Mesendoderm (in vitro differentiated cells): ENCODE measurements at regions not wholly inside any gene's neighbourhood (a gene's known extent, or its start where the extent isn't known, plus 50 kb on each side); places are given as distances from the start of the nearest gene placed in this dataset.

Source experiments
- DNase-seq: peaks from one replicate; pipeline ENCODE4 v3.0.0; 2013
- H2AK5ac ChIP-seq: 2 replicates; pipeline ENCODE4 v1.6.1; 2013; ENCODE audit warnings: low read length, inconsistent platforms
- H2BK120ac ChIP-seq: 2 replicates; pipeline ENCODE4 v1.6.1; 2013; ENCODE audit warnings: low read depth, mild to moderate bottlenecking, low read length, moderate library complexity, mixed read lengths
- H2BK15ac ChIP-seq: replicated peaks from 2 replicates; pipeline ENCODE4 v1.6.1; 2013; ENCODE audit warnings: low read depth, mild to moderate bottlenecking, moderate library complexity
- H2BK5ac ChIP-seq: 2 replicates; pipeline ENCODE4 v1.6.1; 2013; ENCODE audit warnings: low read length, inconsistent platforms
- H3K18ac ChIP-seq: 2 replicates; pipeline ENCODE4 v1.6.1; 2013; ENCODE audit warnings: mild to moderate bottlenecking, low read length, mixed read lengths
- H3K23ac ChIP-seq: one replicate; pipeline ENCODE4 v1.6.1; 2013; ENCODE audit warnings: low read length
- H3K27ac ChIP-seq: 2 replicates; pipeline ENCODE4 v1.5.1; 2013; ENCODE audit warnings: low read depth, mild to moderate bottlenecking, inconsistent platforms, low read length, moderate library complexity
- H3K27me3 ChIP-seq: 2 replicates; pipeline ENCODE4 v1.6.1; 2013; ENCODE audit warnings: low read length, control low read depth, mild to moderate bottlenecking, inconsistent platforms; ENCODE audit not compliant: insufficient read depth, poor library complexity
- H3K36me3 ChIP-seq: 2 replicates; pipeline ENCODE4 v1.6.1; 2013; ENCODE audit warnings: low read length, inconsistent platforms; ENCODE audit not compliant: control insufficient read depth, insufficient read depth
- H3K4ac ChIP-seq: one replicate; pipeline ENCODE4 v1.6.1; 2013; ENCODE audit warnings: low read depth, mild to moderate bottlenecking, low read length, moderate library complexity
- H3K4me1 ChIP-seq: 2 replicates; pipeline ENCODE4 v1.6.1; 2013; ENCODE audit warnings: low read depth, low read length, inconsistent platforms; ENCODE audit not compliant: control insufficient read depth
- H3K4me2 ChIP-seq: 2 replicates; pipeline ENCODE4 v1.6.1; 2013; ENCODE audit warnings: low read length
- H3K4me3 ChIP-seq: 2 replicates; pipeline ENCODE4 v1.5.1; 2013; ENCODE audit warnings: mild to moderate bottlenecking, low read length
- H3K56ac ChIP-seq: one replicate; pipeline ENCODE4 v1.6.1; 2013; ENCODE audit warnings: low read length
- H3K79me1 ChIP-seq: 2 replicates; pipeline ENCODE4 v1.6.1; 2013; ENCODE audit warnings: low read length, inconsistent platforms
- H3K79me2 ChIP-seq: 2 replicates; pipeline ENCODE4 v1.6.1; 2013; ENCODE audit warnings: mild to moderate bottlenecking, low read length; ENCODE audit not compliant: control insufficient read depth, insufficient read depth
- H3K9ac ChIP-seq: 2 replicates; pipeline ENCODE4 v1.6.1; 2013; ENCODE audit warnings: low read length, inconsistent platforms
- H4K5ac ChIP-seq: one replicate; pipeline ENCODE4 v1.6.1; 2013; ENCODE audit warnings: low read length
- H4K8ac ChIP-seq: one replicate; pipeline ENCODE4 v1.6.1; 2013; ENCODE audit warnings: low read depth, mild to moderate bottlenecking, control low read depth, low read length, moderate library complexity
- WGBS: extraction: QIAGEN DNeasy Blood & Tissue Kit; methylation state at CpG from one replicate; pipeline ENCODE4 v1.1.7; 2013; ENCODE audit warnings: low lambda C conversion rate, missing lambda C conversion rate; ENCODE audit not compliant: insufficient coverage; ENCODE audit errors: extremely low coverage; 5-methylcytosine and 5-hydroxymethylcytosine counted together

DNA sequence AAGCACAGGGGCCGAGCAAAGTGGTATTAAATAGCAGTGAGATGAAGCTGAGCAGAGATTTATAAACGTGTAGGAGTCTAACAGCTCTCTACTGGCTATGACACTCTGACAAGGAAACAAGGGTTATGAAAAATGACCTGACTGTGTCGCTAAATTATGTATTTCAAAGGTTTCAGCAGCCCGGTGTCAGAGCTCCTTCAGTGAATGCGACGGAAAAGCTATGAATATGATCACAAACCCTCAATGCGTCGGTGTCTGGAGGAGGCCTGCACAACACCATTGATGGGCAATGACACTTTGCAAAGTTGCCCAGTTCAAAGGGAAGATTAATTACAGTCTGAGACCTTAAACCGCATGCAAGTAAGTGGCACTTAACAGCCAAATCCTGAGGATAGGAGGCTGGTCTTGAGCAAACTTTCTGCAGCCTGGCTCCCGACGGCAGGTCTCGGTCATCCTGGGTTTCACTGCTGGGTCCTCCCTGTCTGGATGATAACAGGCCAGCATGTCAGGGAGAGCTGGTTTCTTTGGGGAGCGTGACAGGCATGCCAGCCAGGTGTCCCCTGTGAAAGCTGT is 615.1 kb upstream of the SALL3 start:
- Histone ChIP-seq H2BK15ac (no peak overlapping the region), H3K79me1 (no peaks in the 10 kb centered on the region), H3K4me1 (no peaks in the 10 kb centered on the region), H4K8ac (no peak overlapping the region), H2AK5ac (no peak overlapping the region), H2BK5ac (no peak overlapping the region), H3K56ac (no peak overlapping the region), H3K79me2 (no peaks in the 10 kb centered on the region), H3K18ac (no peak overlapping the region), H3K4me3 (no peak overlapping the region), H4K5ac (no peak overlapping the region), H3K4ac (no peak overlapping the region), H3K9ac (no peak overlapping the region), H3K23ac (no peak overlapping the region), H3K36me3 (no peaks in the 10 kb centered on the region), H3K27me3 (no peaks in the 10 kb centered on the region), H2BK120ac (no peak overlapping the region), H3K4me2 (no peak overlapping the region), H3K27ac (no peak overlapping the region)
- WGBS, result no CpG with 5 or more reads among the region's 13 CpGs
- DNase-seq, result no peak

DNA sequence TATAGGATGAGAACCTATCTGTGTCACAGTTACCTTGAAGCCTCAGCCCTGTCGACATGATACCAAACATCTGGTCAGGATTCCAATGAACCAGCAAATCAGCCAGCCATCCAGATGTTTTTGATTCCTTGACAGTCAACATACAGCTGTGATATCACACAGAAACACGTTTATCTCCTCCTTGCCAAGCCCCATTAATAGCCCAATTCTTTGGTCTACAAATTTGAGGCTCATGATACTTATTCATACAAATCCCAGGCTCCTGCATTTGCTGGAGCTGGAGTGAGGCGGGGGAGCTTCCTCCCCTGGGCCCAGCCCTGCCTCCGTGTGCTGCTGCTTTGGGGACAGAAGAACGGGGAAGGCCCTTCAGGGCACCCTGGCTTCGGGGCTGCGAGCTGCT is 611.6 kb upstream of the SALL3 start:
- no peak overlapping the region for H3K4ac ChIP-seq
- no peak for DNase-seq
- H3K18ac ChIP-seq, result no peak overlapping the region
- H3K56ac ChIP-seq, result no peak overlapping the region
- no peaks in the 10 kb centered on the region for H3K79me1 ChIP-seq
- H2BK15ac ChIP-seq, result no peak overlapping the region
- H3K27ac ChIP-seq, result no peak overlapping the region
- H3K36me3 ChIP-seq, result no peaks in the 10 kb centered on the region
- H3K79me2 ChIP-seq, result no peaks in the 10 kb centered on the region
- no peak overlapping the region for H4K5ac ChIP-seq
- no peak overlapping the region for H3K9ac ChIP-seq
- no peak overlapping the region for H2AK5ac ChIP-seq
- H3K27me3 ChIP-seq, result no peaks in the 10 kb centered on the region
- H2BK5ac ChIP-seq, result no peak overlapping the region
- H3K4me2 ChIP-seq, result no peak overlapping the region
- no peak overlapping the region for H4K8ac ChIP-seq
- no peak overlapping the region for H3K23ac ChIP-seq
- no peak overlapping the region for H3K4me3 ChIP-seq
- H3K4me1 ChIP-seq, result no peaks in the 10 kb centered on the region
- no CpG with 5 or more reads among the region's 7 CpGs for WGBS
- no peak overlapping the region for H2BK120ac ChIP-seq

DNA sequence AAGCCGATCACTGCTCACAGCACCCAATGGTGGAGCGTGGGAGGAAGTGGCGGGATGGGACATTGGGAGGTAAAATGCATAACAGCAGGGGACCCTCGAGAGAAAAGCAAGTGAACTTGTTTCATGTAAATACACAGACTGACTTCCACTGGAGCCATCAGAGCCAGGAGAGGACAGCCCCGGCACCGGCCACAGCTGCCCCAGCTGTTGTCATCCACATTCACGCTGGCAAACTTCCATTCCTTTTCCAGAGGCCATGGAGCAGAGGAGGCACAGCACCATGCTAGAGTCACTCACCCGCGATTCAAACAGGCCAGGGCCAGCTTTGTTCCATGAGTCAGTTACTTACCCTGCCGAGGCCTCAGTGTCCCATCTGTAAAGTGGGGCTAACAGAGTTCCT is 610.9 kb upstream of the SALL3 start:
- H2BK120ac ChIP-seq, result no peak overlapping the region
- H3K4ac ChIP-seq, result no peak overlapping the region
- no CpG with 5 or more reads among the region's 10 CpGs for WGBS
- no peaks in the 10 kb centered on the region for H3K4me1 ChIP-seq
- no peaks in the 10 kb centered on the region for H3K79me1 ChIP-seq
- H3K18ac ChIP-seq, result no peak overlapping the region
- no peaks in the 10 kb centered on the region for H3K27me3 ChIP-seq
- H3K27ac ChIP-seq, result no peak overlapping the region
- H4K5ac ChIP-seq, result no peak overlapping the region
- H3K4me2 ChIP-seq, result no peak overlapping the region
- no peaks in the 10 kb centered on the region for H3K36me3 ChIP-seq
- no peak overlapping the region for H3K9ac ChIP-seq
- no peaks in the 10 kb centered on the region for H3K79me2 ChIP-seq
- H3K4me3 ChIP-seq, result no peak overlapping the region
- DNase-seq, result no peak
- no peak overlapping the region for H4K8ac ChIP-seq
- no peak overlapping the region for H2BK5ac ChIP-seq
- H2AK5ac ChIP-seq, result no peak overlapping the region
- H3K23ac ChIP-seq, result no peak overlapping the region
- no peak overlapping the region for H2BK15ac ChIP-seq
- H3K56ac ChIP-seq, result no peak overlapping the region

DNA sequence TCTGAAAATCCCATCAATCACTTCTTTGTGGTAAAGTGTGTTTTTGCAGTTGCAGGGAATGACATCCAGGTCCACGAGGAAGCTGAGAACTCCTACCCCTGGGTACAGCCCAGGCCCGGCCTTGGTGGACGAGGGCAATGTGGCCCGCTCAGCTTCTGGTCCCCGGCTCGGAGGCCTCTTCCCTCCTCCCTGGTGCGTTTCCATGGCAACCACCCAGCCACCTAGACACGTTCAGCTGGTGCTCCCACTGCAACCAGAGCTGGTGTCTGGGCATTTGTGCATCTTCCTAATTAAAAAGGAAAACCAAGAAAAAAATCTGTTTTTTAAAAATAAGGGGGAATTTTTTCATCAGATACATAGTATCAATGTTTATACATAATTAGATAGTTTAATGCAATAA is 603.6 kb upstream of the SALL3 start:
- Histone ChIP-seq H3K4me2 (no peak overlapping the region), H3K4me3 (no peak overlapping the region), H3K36me3 (no peaks in the 10 kb centered on the region), H4K8ac (no peak overlapping the region), H3K56ac (no peak overlapping the region), H2BK15ac (no peak overlapping the region), H3K18ac (no peak overlapping the region), H3K23ac (no peak overlapping the region), H3K9ac (no peak overlapping the region), H4K5ac (no peak overlapping the region), H3K27ac (no peak overlapping the region), H3K79me1 (no peaks in the 10 kb centered on the region), H3K4me1 (no peaks in the 10 kb centered on the region), H2AK5ac (no peak overlapping the region), H3K4ac (no peak overlapping the region), H2BK120ac (no peak overlapping the region), H2BK5ac (no peak overlapping the region), H3K27me3 (no peaks in the 10 kb centered on the region), H3K79me2 (no peaks in the 10 kb centered on the region)
- DNase-seq, result peak; percentile 21
- WGBS, result no CpG with 5 or more reads among the region's 8 CpGs

DNA sequence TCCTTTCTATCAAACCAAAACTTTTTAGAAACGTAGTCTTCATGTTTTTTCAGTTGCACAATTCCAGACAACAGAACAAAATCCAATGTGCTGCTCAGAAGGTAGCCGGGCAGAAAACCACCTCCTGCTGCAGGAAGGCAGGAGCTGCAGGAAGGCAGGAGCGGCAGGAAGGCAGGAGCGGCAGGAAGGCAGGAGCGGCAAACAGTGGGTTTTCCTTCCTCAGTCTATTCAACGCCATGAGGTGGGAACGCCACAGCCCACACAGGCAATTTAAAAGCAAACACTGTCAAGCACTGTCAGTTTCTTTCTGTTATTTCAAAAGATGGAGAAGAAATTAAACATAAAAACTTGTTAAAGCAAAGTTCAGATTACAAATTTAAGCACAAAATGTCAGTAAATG is 601.2 kb upstream of the SALL3 start:
- Histone ChIP-seq H2AK5ac (no peak overlapping the region), H3K4me1 (no peaks in the 10 kb centered on the region), H2BK15ac (no peak overlapping the region), H3K4me3 (no peak overlapping the region), H3K79me1 (no peaks in the 10 kb centered on the region), H3K79me2 (no peaks in the 10 kb centered on the region), H4K8ac (no peak overlapping the region), H3K9ac (no peak overlapping the region), H3K27ac (no peak overlapping the region), H3K4ac (no peak overlapping the region), H3K23ac (no peak overlapping the region), H3K56ac (no peak overlapping the region), H3K4me2 (no peak overlapping the region), H3K36me3 (no peaks in the 10 kb centered on the region), H4K5ac (no peak overlapping the region), H3K18ac (no peak overlapping the region), H3K27me3 (no peaks in the 10 kb centered on the region), H2BK5ac (no peak overlapping the region), H2BK120ac (no peak overlapping the region)
- DNase-seq, result peak; percentile 13
- WGBS, result 100% methylated on average over 1 of the region's 7 CpGs

DNA sequence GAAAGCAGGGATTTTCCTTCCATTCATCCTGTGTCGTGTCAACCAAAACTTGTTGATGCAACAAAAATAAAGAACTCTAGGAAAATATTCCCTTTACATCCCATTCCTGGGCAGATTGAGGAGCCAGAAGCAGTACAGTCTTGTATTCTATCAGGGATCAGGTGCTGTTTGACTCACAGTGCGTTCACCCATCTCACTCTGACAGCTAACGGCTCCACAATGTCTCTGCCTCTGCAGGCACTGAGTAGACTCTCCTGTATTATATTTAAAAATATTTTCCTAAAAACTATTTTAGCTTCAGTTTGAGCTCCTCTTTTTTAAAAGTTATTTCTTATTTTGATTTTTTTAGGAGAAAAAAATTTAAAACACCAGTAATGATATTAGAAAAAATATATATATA is 600.6 kb upstream of the SALL3 start:
- Histone ChIP-seq H3K27me3 (no peaks in the 10 kb centered on the region), H3K36me3 (no peaks in the 10 kb centered on the region), H3K4me1 (no peaks in the 10 kb centered on the region), H4K5ac (no peak overlapping the region), H4K8ac (no peak overlapping the region), H3K4ac (no peak overlapping the region), H3K4me2 (no peak overlapping the region), H2AK5ac (no peak overlapping the region), H3K79me2 (no peaks in the 10 kb centered on the region), H3K23ac (no peak overlapping the region), H3K4me3 (no peak overlapping the region), H3K27ac (no peak overlapping the region), H2BK120ac (no peak overlapping the region), H2BK5ac (no peak overlapping the region), H3K9ac (no peak overlapping the region), H3K79me1 (no peaks in the 10 kb centered on the region), H2BK15ac (no peak overlapping the region), H3K18ac (no peak overlapping the region), H3K56ac (no peak overlapping the region)
- no CpG with 5 or more reads among the region's 3 CpGs for WGBS
- DNase-seq, result no peak
